Natural killer cell treated with Interleukin-12 subunit alpha and Interleukin-12 subunit beta and Interleukin-15 and Interleukin-18, amount 100 ng/mL, for 72 hours (primary cell): ENCODE measurements at regions not wholly inside any gene's neighbourhood (a gene's known extent, or its start where the extent isn't known, plus 50 kb on each side); places are given as distances from the start of the nearest gene placed in this dataset.
"Not testable (repeated sequence)": the region's sequence is repeated elsewhere in the genome, so short reads cannot be mapped to it uniquely, and the experiment has no call there.

Source experiments
- ATAC-seq, 2 donors: fragments of 150-1000 bp; cut with Tn5 transposase in 1 of 2; sonication (Bioruptor Pico), chemical (Tn5 transposase) in 1 of 2; 2 replicates each; pipeline ENCODE4 v1.10.0; 2021
- DNase-seq: peaks from one replicate; pipeline ENCODE4 v3.0.0; 2022; ENCODE audit warnings: low spot score
- H3K27ac Mint-ChIP-seq, 2 donors: 1 replicate in 1 of 2; 2 replicates in 1 of 2; pipeline ENCODE4 v1.8.0; 2022; ENCODE audit warnings: mixed read lengths in 2 of 2, mild to moderate bottlenecking in 1 of 2, moderate library complexity in 1 of 2
- H3K27me3 Mint-ChIP-seq, 2 donors: 1 replicate in 1 of 2; 2 replicates in 1 of 2; pipeline ENCODE4 v1.8.0; 2022; ENCODE audit warnings: mixed read lengths in 2 of 2
- H3K36me3 Mint-ChIP-seq: one replicate; pipeline ENCODE4 v1.8.0; 2022; ENCODE audit warnings: mixed read lengths
- H3K4me1 Mint-ChIP-seq, 2 donors: 1 replicate in 1 of 2; 2 replicates in 1 of 2; pipeline ENCODE4 v1.8.0; 2022; ENCODE audit warnings: low read depth in 2 of 2, mixed read lengths in 2 of 2, mild to moderate bottlenecking in 1 of 2
- H3K4me3 Mint-ChIP-seq: one replicate; pipeline ENCODE4 v1.8.0; 2022; ENCODE audit warnings: mixed read lengths
- H3K9me3 Mint-ChIP-seq: 2 replicates; pipeline ENCODE4 v1.8.0; 2022; ENCODE audit warnings: mixed read lengths

DNA sequence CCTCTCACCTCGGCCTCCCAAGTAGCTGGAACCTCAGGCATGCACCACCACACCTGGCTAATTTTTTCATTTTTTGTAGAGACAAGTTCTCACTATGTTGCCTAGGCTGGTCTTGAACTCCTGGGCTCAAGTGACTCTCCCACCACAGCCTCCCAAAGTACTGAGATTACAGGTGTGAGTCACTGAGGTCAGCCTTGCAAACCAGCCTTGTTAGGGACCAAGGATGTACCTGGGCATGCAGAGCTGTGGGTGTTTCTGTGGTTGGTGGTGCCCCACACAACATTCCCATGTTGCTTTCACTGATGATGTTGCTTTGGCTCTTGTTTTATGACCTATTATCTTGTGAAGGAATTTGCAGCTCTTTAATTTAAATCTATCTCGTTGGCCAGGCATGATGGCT is 54.8 kb downstream of the OTUD1 start:
- ATAC-seq (no peak), DNase-seq (no peak)
- peaks cover 16 to 31% of the 10 kb centered on the region in 2 donors for H3K27me3 Mint-ChIP-seq
- H3K9me3 Mint-ChIP-seq: no peaks in the 10 kb centered on the region
- no peak overlapping the region for H3K4me3 Mint-ChIP-seq
- no peaks in the 10 kb centered on the region for H3K36me3 Mint-ChIP-seq
- no peak overlapping the region for H3K27ac Mint-ChIP-seq
- H3K4me1 Mint-ChIP-seq: peaks cover 0 to 2% of the 10 kb centered on the region in 2 donors

GRCh38 chr10:23496727-23497126 is 57.9 kb downstream of the OTUD1 start:
- no peak for DNase-seq
- peaks cover 9 to 28% of the 10 kb centered on the region in 2 donors for H3K27me3 Mint-ChIP-seq
- H3K27ac Mint-ChIP-seq: no peak overlapping the region
- H3K9me3 Mint-ChIP-seq: no peaks in the 10 kb centered on the region
- H3K4me1 Mint-ChIP-seq: no peaks in the 10 kb centered on the region
- H3K4me3 Mint-ChIP-seq: no peak overlapping the region
- no peaks in the 10 kb centered on the region for H3K36me3 Mint-ChIP-seq
- ATAC-seq: no peak

GRCh38 chr10:23499372-23500132 is 60.7 kb downstream of the OTUD1 start:
- H3K27ac Mint-ChIP-seq: no peak overlapping the region
- H3K4me3 Mint-ChIP-seq: no peak overlapping the region
- H3K27me3 Mint-ChIP-seq: peaks cover 5 to 24% of the 10 kb centered on the region in 2 donors

GRCh38 chr10:23505797-23506465 is 67.1 kb downstream of the OTUD1 start:
- Mint-ChIP-seq H3K36me3 (no peaks in the 10 kb centered on the region), H3K27me3 (peaks cover 5 to 8% of the 10 kb centered on the region in 2 donors), H3K27ac (no peak overlapping the region), H3K4me1 (no peaks in the 10 kb centered on the region), H3K9me3 (peaks cover 4% of the 10 kb centered on the region), H3K4me3 (no peak overlapping the region)
- ATAC-seq (no peak), DNase-seq (no peak)

More at GRCh38 chr10:23499372-23500132, 60.7 kb downstream of the OTUD1 start:
- DNase-seq (no peak), ATAC-seq (no peak)
- Mint-ChIP-seq H3K4me1 (no peaks in the 10 kb centered on the region), H3K9me3 (no peaks in the 10 kb centered on the region), H3K36me3 (no peaks in the 10 kb centered on the region)

- peaks cover 4% of the 10 kb centered on the region for H3K9me3 Mint-ChIP-seq
- H3K4me3 Mint-ChIP-seq: no peak overlapping the region
- no peak for DNase-seq
- H3K36me3 Mint-ChIP-seq: no peaks in the 10 kb centered on the region
- no peak for ATAC-seq
- no peak overlapping the region for H3K27ac Mint-ChIP-seq
- no peaks in the 10 kb centered on the region for H3K4me1 Mint-ChIP-seq
- H3K27me3 Mint-ChIP-seq: peaks cover 5 to 28% of the 10 kb centered on the region in 2 donors
These were observed 73.6 kb downstream of the OTUD1 start for GRCh38 chr10:23512355-23513058.

- H3K36me3 Mint-ChIP-seq, H3K4me3 Mint-ChIP-seq, H3K9me3 Mint-ChIP-seq, DNase-seq, H3K27ac Mint-ChIP-seq, ATAC-seq, H3K4me1 Mint-ChIP-seq: not testable (repeated sequence)
- peaks cover 4 to 29% of the 10 kb centered on the region in 2 donors for H3K27me3 Mint-ChIP-seq
These were observed 74.7 kb downstream of the OTUD1 start for GRCh38 chr10:23513621-23514020.

GRCh38 chr10:23514321-23514720 is 75.4 kb downstream of the OTUD1 start:
- Mint-ChIP-seq H3K9me3 (peaks cover 2% of the 10 kb centered on the region), H3K27ac (no peak overlapping the region), H3K4me3 (no peak overlapping the region), H3K36me3 (no peaks in the 10 kb centered on the region), H3K27me3 (peaks cover 3 to 27% of the 10 kb centered on the region in 2 donors), H3K4me1 (no peaks in the 10 kb centered on the region)
- DNase-seq (no peak), ATAC-seq (no peak)

GRCh38 chr10:23516530-23516929 is 77.7 kb downstream of the OTUD1 start:
- Mint-ChIP-seq H3K36me3 (no peaks in the 10 kb centered on the region), H3K27ac (no peak overlapping the region), H3K9me3 (peaks cover 2% of the 10 kb centered on the region), H3K4me3 (no peak overlapping the region), H3K27me3 (peaks cover 13 to 34% of the 10 kb centered on the region in 2 donors), H3K4me1 (no peaks in the 10 kb centered on the region)
- no peak for ATAC-seq
- DNase-seq: no peak

GRCh38 chr10:23517155-23517554 is 78.3 kb downstream of the OTUD1 start:
- Mint-ChIP-seq H3K4me1 (no peaks in the 10 kb centered on the region), H3K9me3 (peaks cover 2% of the 10 kb centered on the region), H3K4me3 (no peak overlapping the region), H3K27ac (no peak overlapping the region), H3K27me3 (peaks cover 14 to 37% of the 10 kb centered on the region in 2 donors), H3K36me3 (no peaks in the 10 kb centered on the region)
- no peak for ATAC-seq
- DNase-seq: no peak

DNA sequence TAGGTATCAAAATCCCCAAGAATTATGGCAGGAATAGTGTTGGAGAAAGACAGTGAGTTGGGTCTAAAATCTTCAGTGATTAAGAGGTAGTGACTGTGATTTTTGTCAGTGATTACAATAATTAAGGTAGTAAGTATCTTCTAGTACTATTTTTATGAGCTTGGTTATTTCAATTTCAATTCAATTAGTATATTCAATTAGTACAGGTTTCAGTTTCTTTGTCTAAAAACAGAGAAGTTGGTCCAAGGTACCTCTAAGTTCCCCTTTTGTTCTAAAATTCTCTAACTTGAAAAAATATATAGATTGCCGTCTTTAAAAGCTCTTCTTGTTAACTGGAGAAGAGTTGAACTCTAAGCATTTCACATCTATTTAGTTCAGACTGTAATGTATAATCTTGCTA is 82.9 kb downstream of the OTUD1 start:
- no peak for ATAC-seq
- no peak for DNase-seq
- Mint-ChIP-seq H3K27ac (no peak overlapping the region), H3K27me3 (peaks cover 14 to 23% of the 10 kb centered on the region in 2 donors), H3K4me1 (no peaks in the 10 kb centered on the region), H3K36me3 (no peaks in the 10 kb centered on the region), H3K9me3 (peaks cover 2% of the 10 kb centered on the region), H3K4me3 (no peak overlapping the region)

- DNase-seq (no peak), ATAC-seq (no peak)
- H3K27me3 Mint-ChIP-seq: peaks cover 14 to 18% of the 10 kb centered on the region in 2 donors
- H3K4me3 Mint-ChIP-seq: no peak overlapping the region
- H3K36me3 Mint-ChIP-seq: no peaks in the 10 kb centered on the region
- no peaks in the 10 kb centered on the region for H3K4me1 Mint-ChIP-seq
- H3K27ac Mint-ChIP-seq: no peak overlapping the region
- H3K9me3 Mint-ChIP-seq: peaks cover 2% of the 10 kb centered on the region
These were observed 83.5 kb downstream of the OTUD1 start for GRCh38 chr10:23522345-23522744.

DNA sequence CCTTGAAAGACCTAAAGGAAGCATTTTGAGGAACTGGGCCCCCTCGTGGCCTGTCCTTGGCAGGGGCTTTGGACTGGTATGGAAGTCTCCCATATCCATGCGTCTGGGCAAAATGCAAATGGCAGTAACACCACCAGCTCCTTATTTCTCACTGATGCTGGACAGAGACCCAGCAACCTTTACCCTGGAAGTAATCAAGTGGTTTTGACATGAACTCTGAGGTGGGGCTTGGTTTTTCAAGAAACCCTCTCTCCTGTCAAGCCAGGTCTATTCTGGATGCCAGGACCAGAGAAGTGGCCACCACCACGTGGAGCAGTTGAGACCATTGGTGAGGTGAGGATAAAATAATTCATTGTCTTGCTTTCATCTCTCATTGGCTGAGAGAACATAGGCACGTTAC is 84.4 kb downstream of the OTUD1 start:
- H3K9me3 Mint-ChIP-seq: peaks cover 2% of the 10 kb centered on the region
- DNase-seq: no peak

DNA sequence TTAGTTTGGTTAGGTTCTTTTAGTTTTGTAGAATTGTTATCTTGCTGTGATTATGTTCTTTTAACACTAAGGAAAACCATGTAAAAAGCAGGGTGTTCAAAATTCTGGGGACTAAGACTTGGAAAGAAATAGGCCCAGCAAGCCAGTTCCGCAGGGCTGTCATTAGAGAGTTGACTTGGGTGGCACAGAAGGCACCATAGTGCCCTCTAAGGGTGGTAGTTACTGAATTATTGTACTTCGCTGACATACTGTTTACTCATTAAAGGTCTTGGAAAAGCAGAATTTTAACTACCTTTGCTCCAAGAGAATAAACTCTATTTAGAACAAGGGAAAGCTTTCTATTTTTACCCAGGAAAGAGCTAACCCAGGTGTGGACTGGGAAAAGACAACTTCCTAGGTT is 86.5 kb downstream of the OTUD1 start:
- no peaks in the 10 kb centered on the region for H3K9me3 Mint-ChIP-seq
- no peaks in the 10 kb centered on the region for H3K4me1 Mint-ChIP-seq
- no peak for ATAC-seq
- no peaks in the 10 kb centered on the region for H3K36me3 Mint-ChIP-seq
- H3K4me3 Mint-ChIP-seq: no peak overlapping the region
- no peak overlapping the region for H3K27ac Mint-ChIP-seq
- DNase-seq: no peak
- H3K27me3 Mint-ChIP-seq: peaks cover 8 to 22% of the 10 kb centered on the region in 2 donors

More for the DNA sequence above, 84.4 kb downstream of the OTUD1 start:
- ATAC-seq: no peak
- H3K27me3 Mint-ChIP-seq: peaks cover 14 to 23% of the 10 kb centered on the region in 2 donors
- H3K27ac Mint-ChIP-seq: no peak overlapping the region
- no peak overlapping the region for H3K4me3 Mint-ChIP-seq
- H3K4me1 Mint-ChIP-seq: no peaks in the 10 kb centered on the region
- H3K36me3 Mint-ChIP-seq: no peaks in the 10 kb centered on the region

GRCh38 chr10:23528419-23528818 is 89.5 kb downstream of the OTUD1 start:
- no peaks in the 10 kb centered on the region for H3K4me1 Mint-ChIP-seq
- no peaks in the 10 kb centered on the region for H3K36me3 Mint-ChIP-seq
- no peak for DNase-seq
- no peak overlapping the region for H3K4me3 Mint-ChIP-seq
- H3K27me3 Mint-ChIP-seq: peaks cover 5 to 20% of the 10 kb centered on the region in 2 donors
- no peaks in the 10 kb centered on the region for H3K9me3 Mint-ChIP-seq
- H3K27ac Mint-ChIP-seq: no peak overlapping the region
- ATAC-seq: no peak
